Chondrocyte (in vitro differentiated cells): ENCODE measurements at regions not wholly inside any gene's neighbourhood (a gene's known extent, or its start where the extent isn't known, plus 50 kb on each side); places are given as distances from the start of the nearest gene placed in this dataset.

ENCODE experiments used
- DNase-seq: peaks from one replicate; pipeline ENCODE4 v3.0.0; 2021; ENCODE audit warnings: mixed read lengths, low spot score
- H3K27ac Mint-ChIP-seq: one replicate; pipeline ENCODE4 v1.8.0; 2021; ENCODE audit warnings: mild to moderate bottlenecking, moderate library complexity, mixed read lengths; ENCODE audit not compliant: unreplicated experiment
- H3K27me3 Mint-ChIP-seq: 2 replicates; pipeline ENCODE4 v1.8.0; 2021; ENCODE audit warnings: low read depth, mixed read lengths
- H3K36me3 Mint-ChIP-seq: 2 replicates; pipeline ENCODE4 v1.8.0; 2021; ENCODE audit warnings: low read depth, mixed read lengths
- H3K4me1 Mint-ChIP-seq: 2 replicates; pipeline ENCODE4 v1.8.0; 2021; ENCODE audit warnings: low read depth, mild to moderate bottlenecking, mixed read lengths
- H3K4me3 Mint-ChIP-seq: one replicate; pipeline ENCODE4 v1.8.0; 2021; ENCODE audit warnings: mild to moderate bottlenecking, moderate library complexity, mixed read lengths; ENCODE audit not compliant: unreplicated experiment
- H3K9me3 Mint-ChIP-seq: 2 replicates; pipeline ENCODE4 v1.8.0; 2021; ENCODE audit warnings: low read depth, mixed read lengths
- CTCF ChIP-seq: fragments of 200-600 bp; sonication (generic); IDR thresholded peaks from 2 replicates; pipeline ENCODE4 v1.5.0; 2021; ENCODE audit warnings: antibody characterized with exemption, mild to moderate bottlenecking, moderate library complexity

- no peak for DNase-seq
- H3K4me3 Mint-ChIP-seq, result no peak overlapping the region
- no peaks in the 10 kb centered on the region for H3K27me3 Mint-ChIP-seq
- H3K9me3 Mint-ChIP-seq, result no peaks in the 10 kb centered on the region
- no peak overlapping the region for H3K27ac Mint-ChIP-seq
- no peaks in the 10 kb centered on the region for H3K36me3 Mint-ChIP-seq
- no peak for TF ChIP-seq CTCF
- peaks cover 12% of the 10 kb centered on the region for H3K4me1 Mint-ChIP-seq
Measured at GRCh38 chr6:15947436-15947835, 181.4 kb upstream of the MYLIP start.

GRCh38 chr6:15946701-15947385 lies 182.0 kb upstream of the MYLIP start:
- Mint-ChIP-seq H3K27me3 (no peaks in the 10 kb centered on the region), H3K4me1 (peaks cover 9% of the 10 kb centered on the region), H3K4me3 (no peak overlapping the region), H3K36me3 (no peaks in the 10 kb centered on the region), H3K27ac (no peak overlapping the region), H3K9me3 (no peaks in the 10 kb centered on the region)
- DNase-seq, result no peak
- no peak for TF ChIP-seq CTCF

GRCh38 chr6:15945593-15946159 lies 183.2 kb upstream of the MYLIP start:
- Mint-ChIP-seq H3K36me3 (no peaks in the 10 kb centered on the region), H3K4me1 (peaks cover 9% of the 10 kb centered on the region), H3K4me3 (no peak overlapping the region), H3K27ac (no peak overlapping the region), H3K9me3 (peaks cover 3% of the 10 kb centered on the region), H3K27me3 (no peaks in the 10 kb centered on the region)
- TF ChIP-seq CTCF, result no peak
- no peak for DNase-seq

- DNase-seq, result no peak
Measured at GRCh38 chr6:15943423-15943822, 185.5 kb upstream of the MYLIP start.

GRCh38 chr6:15941168-15941567 lies 187.7 kb upstream of the MYLIP start:
- H3K9me3 Mint-ChIP-seq, result peaks cover 13% of the 10 kb centered on the region
- H3K4me1 Mint-ChIP-seq, result no peaks in the 10 kb centered on the region
- no peaks in the 10 kb centered on the region for H3K36me3 Mint-ChIP-seq
- no peak overlapping the region for H3K4me3 Mint-ChIP-seq
- H3K27ac Mint-ChIP-seq, result no peak overlapping the region
- no peak for TF ChIP-seq CTCF
- H3K27me3 Mint-ChIP-seq, result no peaks in the 10 kb centered on the region
- DNase-seq, result no peak

More at GRCh38 chr6:15943423-15943822, 185.5 kb upstream of the MYLIP start:
- Mint-ChIP-seq H3K36me3 (no peaks in the 10 kb centered on the region), H3K27ac (no peak overlapping the region), H3K27me3 (no peaks in the 10 kb centered on the region), H3K4me3 (no peak overlapping the region), H3K9me3 (peaks cover 6% of the 10 kb centered on the region), H3K4me1 (no peaks in the 10 kb centered on the region)
- TF ChIP-seq CTCF, result no peak
